Panc1 (cell line): ENCODE measurements at regions not wholly inside any gene's neighbourhood (a gene's known extent, or its start where the extent isn't known, plus 50 kb on each side); places are given as distances from the start of the nearest gene placed in this dataset.

Experiments used
- ATAC-seq: fragments of 200-7000 bp; cut with Tn5 transposase; 2 replicates; pipeline ENCODE4 v1.9.1; 2020; ENCODE audit warnings: mild to moderate bottlenecking, moderate library complexity
- BruUV-seq: library from RNA; stranded (reverse); fragments of 400-500 nt; replicated peaks from 2 replicates; lab custom pipeline; 2021; lab: Mats Ljungman, UMichigan
- CTCF ChIA-PET: fragments of 300-600 bp; sonication (Branson Sonifier 250); formaldehyde crosslinking; loops from one replicate; lab custom pipeline; 2022; ENCODE audit warnings: antibody characterized with exemption; lab: Charles Lee
- POLR2A ChIA-PET: fragments of 300-600 bp; sonication (Branson Sonifier 250); formaldehyde crosslinking; loops from one replicate; lab custom pipeline; 2022; ENCODE audit warnings: antibody characterized with exemption; lab: Charles Lee
- DNase-seq: peaks from one replicate; pipeline ENCODE4 v3.0.0-alpha.2; 2010; ENCODE audit warnings: low read depth, low spot score
- H3K27ac ChIP-seq: 2 replicates; pipeline ENCODE4 v1.5.1; 2011; ENCODE audit warnings: mild to moderate bottlenecking, low read length, inconsistent platforms
- H3K27me3 ChIP-seq: fragments of 200-500 bp; sonication (Bioruptor generic); 2 replicates; pipeline ENCODE4 v1.6.0; 2014; ENCODE audit warnings: low read length, inconsistent platforms; ENCODE audit not compliant: control insufficient read depth, insufficient read depth
- H3K36me3 ChIP-seq: fragments of 200-500 bp; sonication (Bioruptor generic); 2 replicates; pipeline ENCODE4 v1.5.1; 2014; ENCODE audit warnings: inconsistent platforms, mild to moderate bottlenecking, low read length, moderate library complexity; ENCODE audit not compliant: control insufficient read depth, insufficient read depth
- H3K4me1 ChIP-seq: 2 replicates; pipeline ENCODE4 v1.5.1; 2011; ENCODE audit warnings: inconsistent platforms, mild to moderate bottlenecking, low read length, moderate library complexity; ENCODE audit not compliant: control insufficient read depth, insufficient read depth
- H3K4me3 ChIP-seq, 2 experiments: 2 replicates each; pipeline ENCODE4 v1.5.1; 2011 to 2012; ENCODE audit warnings: low read depth in 2 of 2, low read length in 2 of 2, mild to moderate bottlenecking in 2 of 2, inconsistent platforms in 1 of 2, moderate library complexity in 1 of 2
- H3K9me3 ChIP-seq: fragments of 200-500 bp; sonication (Bioruptor generic); 2 replicates; pipeline ENCODE4 v1.5.1; 2014; ENCODE audit warnings: low read depth, mild to moderate bottlenecking, inconsistent platforms, low read length, moderate library complexity; ENCODE audit not compliant: control insufficient read depth, insufficient read depth
- POLR2AphosphoS5 ChIP-seq: IDR thresholded peaks from 2 replicates; pipeline ENCODE4 v1.6.1; 2012; ENCODE audit warnings: mild to moderate bottlenecking, low read depth, low read length, moderate library complexity
- SIN3A ChIP-seq: IDR thresholded peaks from 2 replicates; pipeline ENCODE4 v1.6.1; 2012; ENCODE audit warnings: low read depth, mild to moderate bottlenecking, low read length, moderate library complexity, borderline replicate concordance; ENCODE audit not compliant: insufficient read depth
- TCF7L2 ChIP-seq: IDR thresholded peaks from 2 replicates; pipeline ENCODE4 v1.6.1; 2011; ENCODE audit warnings: mild to moderate bottlenecking, low read depth, low read length, inconsistent platforms
- in situ Hi-C: cut with HindIII; loops from 2 replicates; pipeline ENCODE4 v1.10.0; 2016; ENCODE audit warnings: low sequenced_read_pairs, low pct_unique_long_range_greater_than_20kb
- intact Hi-C: fragments of 100-400 bp; cut with micrococcal nuclease; formaldehyde crosslinking; loops from one replicate; pipeline ENCODE4 v1.10.0; 2022; ENCODE audit not compliant: unreplicated experiment
- TF ChIP-seq, protein P1 (sequence below), 2 experiments: IDR thresholded peaks; 2 replicates each; pipeline ENCODE4 v1.6.1; 2011 to 2012; ENCODE audit warnings: low read depth in 2 of 2, control low read depth in 1 of 2, low read length in 1 of 2, mild to moderate bottlenecking in 1 of 2, moderate library complexity in 1 of 2; ENCODE audit not compliant: insufficient read depth in 1 of 2
- TF ChIP-seq, protein P2 (sequence below): fragments of 450-650 bp; IDR thresholded peaks from 2 replicates; pipeline ENCODE4 v1.5.1; 2017; ENCODE audit warnings: mild to moderate bottlenecking

DNA sequence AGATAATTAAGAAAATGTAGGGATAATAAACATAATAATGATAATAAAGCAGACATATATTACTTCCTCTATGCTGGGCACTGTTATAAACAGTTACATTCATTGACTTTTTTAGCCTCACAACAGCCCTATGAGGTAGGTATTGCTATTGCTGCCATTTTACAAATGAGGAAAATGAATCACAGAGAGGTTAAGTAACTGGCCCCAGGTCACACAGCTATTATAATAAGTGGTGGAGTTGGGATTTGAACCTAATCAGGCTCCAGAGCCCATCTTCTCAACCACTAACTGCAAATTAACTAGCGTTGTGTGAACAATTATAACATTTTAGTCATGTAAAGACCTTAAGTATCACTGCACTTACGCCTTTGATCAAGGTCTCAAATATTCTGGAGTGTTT, 62.5 kb upstream of the PIK3CG start:
- no peak for TF ChIP-seq SIN3A
- TF ChIP-seq, protein P1, sequence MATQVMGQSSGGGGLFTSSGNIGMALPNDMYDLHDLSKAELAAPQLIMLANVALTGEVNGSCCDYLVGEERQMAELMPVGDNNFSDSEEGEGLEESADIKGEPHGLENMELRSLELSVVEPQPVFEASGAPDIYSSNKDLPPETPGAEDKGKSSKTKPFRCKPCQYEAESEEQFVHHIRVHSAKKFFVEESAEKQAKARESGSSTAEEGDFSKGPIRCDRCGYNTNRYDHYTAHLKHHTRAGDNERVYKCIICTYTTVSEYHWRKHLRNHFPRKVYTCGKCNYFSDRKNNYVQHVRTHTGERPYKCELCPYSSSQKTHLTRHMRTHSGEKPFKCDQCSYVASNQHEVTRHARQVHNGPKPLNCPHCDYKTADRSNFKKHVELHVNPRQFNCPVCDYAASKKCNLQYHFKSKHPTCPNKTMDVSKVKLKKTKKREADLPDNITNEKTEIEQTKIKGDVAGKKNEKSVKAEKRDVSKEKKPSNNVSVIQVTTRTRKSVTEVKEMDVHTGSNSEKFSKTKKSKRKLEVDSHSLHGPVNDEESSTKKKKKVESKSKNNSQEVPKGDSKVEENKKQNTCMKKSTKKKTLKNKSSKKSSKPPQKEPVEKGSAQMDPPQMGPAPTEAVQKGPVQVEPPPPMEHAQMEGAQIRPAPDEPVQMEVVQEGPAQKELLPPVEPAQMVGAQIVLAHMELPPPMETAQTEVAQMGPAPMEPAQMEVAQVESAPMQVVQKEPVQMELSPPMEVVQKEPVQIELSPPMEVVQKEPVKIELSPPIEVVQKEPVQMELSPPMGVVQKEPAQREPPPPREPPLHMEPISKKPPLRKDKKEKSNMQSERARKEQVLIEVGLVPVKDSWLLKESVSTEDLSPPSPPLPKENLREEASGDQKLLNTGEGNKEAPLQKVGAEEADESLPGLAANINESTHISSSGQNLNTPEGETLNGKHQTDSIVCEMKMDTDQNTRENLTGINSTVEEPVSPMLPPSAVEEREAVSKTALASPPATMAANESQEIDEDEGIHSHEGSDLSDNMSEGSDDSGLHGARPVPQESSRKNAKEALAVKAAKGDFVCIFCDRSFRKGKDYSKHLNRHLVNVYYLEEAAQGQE (IDR thresholded peaks at IDR 0.05; ENCODE audit: insufficient read depth in 1 of 2, low read depth in 2 of 2, low read length in 1 of 2), result no peak
- no peak for TF ChIP-seq TCF7L2
- TF ChIP-seq POLR2AphosphoS5, result no peak
- TF ChIP-seq, protein P2, sequence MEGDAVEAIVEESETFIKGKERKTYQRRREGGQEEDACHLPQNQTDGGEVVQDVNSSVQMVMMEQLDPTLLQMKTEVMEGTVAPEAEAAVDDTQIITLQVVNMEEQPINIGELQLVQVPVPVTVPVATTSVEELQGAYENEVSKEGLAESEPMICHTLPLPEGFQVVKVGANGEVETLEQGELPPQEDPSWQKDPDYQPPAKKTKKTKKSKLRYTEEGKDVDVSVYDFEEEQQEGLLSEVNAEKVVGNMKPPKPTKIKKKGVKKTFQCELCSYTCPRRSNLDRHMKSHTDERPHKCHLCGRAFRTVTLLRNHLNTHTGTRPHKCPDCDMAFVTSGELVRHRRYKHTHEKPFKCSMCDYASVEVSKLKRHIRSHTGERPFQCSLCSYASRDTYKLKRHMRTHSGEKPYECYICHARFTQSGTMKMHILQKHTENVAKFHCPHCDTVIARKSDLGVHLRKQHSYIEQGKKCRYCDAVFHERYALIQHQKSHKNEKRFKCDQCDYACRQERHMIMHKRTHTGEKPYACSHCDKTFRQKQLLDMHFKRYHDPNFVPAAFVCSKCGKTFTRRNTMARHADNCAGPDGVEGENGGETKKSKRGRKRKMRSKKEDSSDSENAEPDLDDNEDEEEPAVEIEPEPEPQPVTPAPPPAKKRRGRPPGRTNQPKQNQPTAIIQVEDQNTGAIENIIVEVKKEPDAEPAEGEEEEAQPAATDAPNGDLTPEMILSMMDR, result no peak
- ATAC-seq, result no peak
- Histone ChIP-seq H3K9me3 (no peaks in the 10 kb centered on the region), H3K4me1 (no peaks in the 10 kb centered on the region), H3K36me3 (no peaks in the 10 kb centered on the region), H3K27me3 (peaks cover 2% of the 10 kb centered on the region; the same call in 1 of the 2 replicates), H3K27ac (no peak overlapping the region), H3K4me3 (no peak overlapping the region)
- intact Hi-C loops (no loop called here), in situ Hi-C loops (no loop called here)
- no TSS peak for BruUV-seq
- CTCF ChIA-PET, result no interaction called here
- POLR2A ChIA-PET, result no interaction called here
- DNase-seq, result no peak

DNA sequence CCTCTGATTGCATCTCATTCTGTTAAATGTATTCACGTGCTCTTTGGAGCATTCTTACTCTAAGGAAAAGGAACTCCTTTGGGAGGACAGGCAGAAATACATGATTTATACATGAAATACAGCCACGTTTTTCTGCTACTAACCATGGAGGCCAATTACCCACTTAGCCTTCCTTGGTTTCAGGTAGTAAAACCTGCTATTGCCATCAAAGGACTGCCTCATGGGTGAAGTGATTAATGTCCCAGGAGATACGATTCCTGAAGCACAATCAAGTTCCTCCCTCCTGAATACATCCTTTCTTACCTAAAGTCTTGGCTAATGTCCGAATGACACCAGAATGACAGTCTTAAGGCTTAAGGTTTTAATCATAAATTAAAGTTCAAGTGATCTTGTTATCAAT, 58.5 kb upstream of the PIK3CG start:
- no peak for DNase-seq
- Histone ChIP-seq H3K27ac (no peak overlapping the region), H3K27me3 (peaks cover 2% of the 10 kb centered on the region; the same call in 1 of the 2 replicates), H3K36me3 (no peaks in the 10 kb centered on the region), H3K4me1 (no peaks in the 10 kb centered on the region), H3K4me3 (no peak overlapping the region), H3K9me3 (no peaks in the 10 kb centered on the region)
- TF ChIP-seq POLR2AphosphoS5 (no peak), SIN3A (no peak), TCF7L2 (no peak)
- TF ChIP-seq, protein P1 (IDR thresholded peaks at IDR 0.05; ENCODE audit: insufficient read depth in 1 of 2, low read depth in 2 of 2, low read length in 1 of 2), result no peak
- TF ChIP-seq, protein P2, result no peak
- no TSS peak for BruUV-seq
- POLR2A ChIA-PET, result no interaction called here
- intact Hi-C loops, result no loop called here
- no peak for ATAC-seq
- CTCF ChIA-PET, result no interaction called here
- in situ Hi-C loops, result no loop called here
